ENCODE measurements at regions not wholly inside any gene's neighbourhood (a gene's known extent, or its start where the extent isn't known, plus 50 kb on each side); places are given as distances from the start of the nearest gene placed in this dataset.
A peak's percentile ranks its signal among the peaks of the same experiment; 100 is the strongest.
"Not testable (repeated sequence)": the region's sequence is repeated elsewhere in the genome, so short reads cannot be mapped to it uniquely, and the experiment has no call there.

- H3K36me3 Mint-ChIP-seq (ENCODE audit: low read depth): not testable (repeated sequence)
These were observed 252.1 kb downstream of the TRIML1 start for GRCh38 chr4:188391349-188391748.

GRCh38 chr4:188396037-188396436, 256.8 kb downstream of the TRIML1 start:
- Histone ChIP-seq H3K27ac (ENCODE audit: low read depth, low read length) (no peak overlapping the region), H3K9ac (ENCODE audit: extremely low read depth, low read length, poor library complexity, severe bottlenecking) (no peak overlapping the region), H3K36me3 (ENCODE audit: control insufficient read depth, insufficient read depth, low read length) (no peaks in the 10 kb centered on the region), H3K4me3 (ENCODE audit: low read length) (no peak overlapping the region), H3K4me1 (ENCODE audit: control insufficient read depth, insufficient read depth, low read length) (no peaks in the 10 kb centered on the region), H3K27me3 (ENCODE audit: control insufficient read depth, insufficient read depth, low read length, poor library complexity, severe bottlenecking) (no peaks in the 10 kb centered on the region), H3K9me3 (ENCODE audit: control insufficient read depth, low read length) (peaks cover 3% of the 10 kb centered on the region)
- no peak for TF ChIP-seq CTCF (conservative IDR thresholded peaks at IDR 0.05)
- no peak for DNase-seq
- no peak overlapping the region for H3K27ac Mint-ChIP-seq
- no peaks in the 10 kb centered on the region for H3K36me3 Mint-ChIP-seq (ENCODE audit: low read depth)
- 87 to 93% methylated on average over 3 to 4 of the region's 5 CpGs for WGBS, 2 experiments (ENCODE audit: insufficient coverage in 1 of 2, insufficient read length in 1 of 2)
- peaks cover 17% of the 10 kb centered on the region for H3K9me3 Mint-ChIP-seq
- no peaks in the 10 kb centered on the region for H3K27me3 Mint-ChIP-seq (ENCODE audit: insufficient read depth)
- no peak overlapping the region for H3K4me3 Mint-ChIP-seq
- H3K4me1 Mint-ChIP-seq: peaks cover 13% of the 10 kb centered on the region

More at GRCh38 chr4:188391349-188391748, 252.1 kb downstream of the TRIML1 start:
- H3K4me1 ChIP-seq (ENCODE audit: control insufficient read depth, insufficient read depth, low read length); H3K27me3 ChIP-seq (ENCODE audit: control insufficient read depth, insufficient read depth, low read length, poor library complexity, severe bottlenecking); H3K27ac ChIP-seq (ENCODE audit: low read depth, low read length); H3K4me3 Mint-ChIP-seq; H3K4me1 Mint-ChIP-seq; H3K27ac Mint-ChIP-seq; H3K9ac ChIP-seq (ENCODE audit: extremely low read depth, low read length, poor library complexity, severe bottlenecking); H3K4me3 ChIP-seq (ENCODE audit: low read length); H3K36me3 ChIP-seq (ENCODE audit: control insufficient read depth, insufficient read depth, low read length); H3K27me3 Mint-ChIP-seq (ENCODE audit: insufficient read depth): not testable (repeated sequence)
- WGBS, 2 experiments (ENCODE audit: insufficient coverage in 1 of 2, insufficient read length in 1 of 2): 90 to 94% methylated on average over 4 to 8 of the region's 8 CpGs
- peaks cover 40% of the 10 kb centered on the region for H3K9me3 Mint-ChIP-seq
- peaks cover 20% of the 10 kb centered on the region for H3K9me3 ChIP-seq (ENCODE audit: control insufficient read depth, low read length)
- peak; percentile 43 for TF ChIP-seq CTCF (conservative IDR thresholded peaks at IDR 0.05)
- DNase-seq: peak; percentile 55

- no peak overlapping the region for H3K9ac ChIP-seq (ENCODE audit: extremely low read depth, low read length, poor library complexity, severe bottlenecking)
- TF ChIP-seq CTCF (conservative IDR thresholded peaks at IDR 0.05): no peak
- no peaks in the 10 kb centered on the region for H3K9me3 ChIP-seq (ENCODE audit: control insufficient read depth, low read length)
- peak; percentile 69 for DNase-seq
- H3K36me3 Mint-ChIP-seq (ENCODE audit: low read depth): no peaks in the 10 kb centered on the region
- H3K4me3 Mint-ChIP-seq: no peak overlapping the region
- H3K27ac ChIP-seq (ENCODE audit: low read depth, low read length): no peak overlapping the region
- H3K27ac Mint-ChIP-seq: peak overlapping the region; percentile 72
- peaks cover 6% of the 10 kb centered on the region for H3K9me3 Mint-ChIP-seq
- no peaks in the 10 kb centered on the region for H3K27me3 ChIP-seq (ENCODE audit: control insufficient read depth, insufficient read depth, low read length, poor library complexity, severe bottlenecking)
- H3K4me3 ChIP-seq (ENCODE audit: low read length): no peak overlapping the region
- H3K4me1 ChIP-seq (ENCODE audit: control insufficient read depth, insufficient read depth, low read length): no peaks in the 10 kb centered on the region
- H3K36me3 ChIP-seq (ENCODE audit: control insufficient read depth, insufficient read depth, low read length): no peaks in the 10 kb centered on the region
- H3K4me1 Mint-ChIP-seq: peaks cover 13% of the 10 kb centered on the region
- H3K27me3 Mint-ChIP-seq (ENCODE audit: insufficient read depth): no peaks in the 10 kb centered on the region
- 38 to 41% methylated on average over 5 to 6 of the region's 6 CpGs for WGBS, 2 experiments (ENCODE audit: insufficient coverage in 1 of 2, insufficient read length in 1 of 2)
These were observed 260.6 kb downstream of the TRIML1 start for GRCh38 chr4:188399834-188400233.

All from endodermal cell (in vitro differentiated cells).